ENCODE measurements at regions not wholly inside any gene's neighbourhood (a gene's known extent, or its start where the extent isn't known, plus 50 kb on each side); places are given as distances from the start of the nearest gene placed in this dataset.

GRCh38 chr2:8623576-8623957, 58.3 kb upstream of the ID2 start:
- H3K4me1 Mint-ChIP-seq (ENCODE audit: low read depth, unreplicated experiment), result peaks cover 49% of the 10 kb centered on the region
- H3K4me1 ChIP-seq, result peaks cover 75% of the 10 kb centered on the region
- intact Hi-C loops (cut with micrococcal nuclease; ENCODE audit: unreplicated experiment), result loop anchor here (10.0 kb wide), 1 partner anchor 499 kb away; no protein-coding TSS in a partner anchor

GRCh38 chr2:8623958-8624591, 57.8 kb upstream of the ID2 start:
- BruUV-seq (replicated peaks), result no TSS peak
- peaks cover 49% of the 10 kb centered on the region for H3K4me1 Mint-ChIP-seq (ENCODE audit: low read depth, unreplicated experiment)
- no peak overlapping the region for H3K4me3 Mint-ChIP-seq (ENCODE audit: unreplicated experiment)
- peak overlapping the region; percentile 31 for H3K27ac Mint-ChIP-seq (ENCODE audit: unreplicated experiment)
- intact Hi-C loops (cut with micrococcal nuclease; ENCODE audit: unreplicated experiment), result loop anchor here (10.0 kb wide), 1 partner anchor 499 kb away; no protein-coding TSS in a partner anchor
- no peaks in the 10 kb centered on the region for H3K27me3 Mint-ChIP-seq (ENCODE audit: insufficient read depth, unreplicated experiment)
- H3K36me3 ChIP-seq (ENCODE audit: control insufficient read depth, insufficient read depth, low read length), result no peaks in the 10 kb centered on the region
- POLR2A ChIA-PET, result interaction anchor here (2.4 kb wide), 1 partner anchor 57 kb away, joined by 36 read pairs; the partner anchor contains the start of gene ID2
- no peaks in the 10 kb centered on the region for H3K9me3 ChIP-seq
- no peaks in the 10 kb centered on the region for H3K27me3 ChIP-seq (replicated peaks; ENCODE audit: control insufficient read depth, insufficient read depth, low read length)
- peak in 1 of 2 experiments; percentile 40 for DNase-seq
- H3K9me3 Mint-ChIP-seq (ENCODE audit: unreplicated experiment), result peaks cover 12% of the 10 kb centered on the region
- CTCF ChIA-PET, result interaction anchor here (1.3 to 1.7 kb wide), 2 partner anchors 19 to 57 kb away, joined by 3 to 13 read pairs; partner anchors contain the start of gene ID2
- no peaks in the 10 kb centered on the region for H3K36me3 Mint-ChIP-seq (ENCODE audit: insufficient read depth, unreplicated experiment)
- TF ChIP-seq CTCF (IDR thresholded peaks at IDR 0.05; ENCODE audit: insufficient read depth in 1 of 2, low read depth in 1 of 2, low read length in 1 of 2, severe bottlenecking in 1 of 2, unreplicated experiment in 1 of 2), result no peak
- no peak overlapping the region for H3K4me3 ChIP-seq (ENCODE audit: low read depth, low read length)
- peaks cover 79% of the 10 kb centered on the region for H3K4me1 ChIP-seq

More at GRCh38 chr2:8623576-8623957, 58.3 kb upstream of the ID2 start:
- Histone ChIP-seq H3K4me3 (ENCODE audit: low read depth, low read length) (no peak overlapping the region), H3K9me3 (no peaks in the 10 kb centered on the region), H3K27me3 (replicated peaks; ENCODE audit: control insufficient read depth, insufficient read depth, low read length) (no peaks in the 10 kb centered on the region), H3K36me3 (ENCODE audit: control insufficient read depth, insufficient read depth, low read length) (no peaks in the 10 kb centered on the region)
- POLR2A ChIA-PET, result interaction anchor here (2.4 kb wide), 1 partner anchor 57 kb away, joined by 36 read pairs; the partner anchor contains the start of gene ID2
- Mint-ChIP-seq H3K27ac (ENCODE audit: unreplicated experiment) (peak overlapping the region; percentile 31), H3K27me3 (ENCODE audit: insufficient read depth, unreplicated experiment) (no peaks in the 10 kb centered on the region), H3K4me3 (ENCODE audit: unreplicated experiment) (no peak overlapping the region), H3K36me3 (ENCODE audit: insufficient read depth, unreplicated experiment) (no peaks in the 10 kb centered on the region), H3K9me3 (ENCODE audit: unreplicated experiment) (peaks cover 12% of the 10 kb centered on the region)
- CTCF ChIA-PET, result interaction anchor here (1.3 kb wide), 1 partner anchor 19 kb away, joined by 3 read pairs; no protein-coding TSS in a partner anchor
- peak in 1 of 2 experiments; percentile 15 for DNase-seq
- BruUV-seq (replicated peaks), result no TSS peak
- no peak for TF ChIP-seq CTCF (IDR thresholded peaks at IDR 0.05; ENCODE audit: insufficient read depth in 1 of 2, low read depth in 1 of 2, low read length in 1 of 2, severe bottlenecking in 1 of 2, unreplicated experiment in 1 of 2)

GRCh38 chr2:8624855-8625398, 56.9 kb upstream of the ID2 start:
- no peaks in the 10 kb centered on the region for H3K27me3 ChIP-seq (replicated peaks; ENCODE audit: control insufficient read depth, insufficient read depth, low read length)
- Mint-ChIP-seq H3K9me3 (ENCODE audit: unreplicated experiment) (peaks cover 7% of the 10 kb centered on the region), H3K4me3 (ENCODE audit: unreplicated experiment) (peak overlapping the region; percentile 38), H3K27ac (ENCODE audit: unreplicated experiment) (peak overlapping the region; percentile 31), H3K4me1 (ENCODE audit: low read depth, unreplicated experiment) (peaks cover 44% of the 10 kb centered on the region), H3K27me3 (ENCODE audit: insufficient read depth, unreplicated experiment) (no peaks in the 10 kb centered on the region), H3K36me3 (ENCODE audit: insufficient read depth, unreplicated experiment) (no peaks in the 10 kb centered on the region)
- no peaks in the 10 kb centered on the region for H3K36me3 ChIP-seq (ENCODE audit: control insufficient read depth, insufficient read depth, low read length)
- no peak for TF ChIP-seq CTCF (IDR thresholded peaks at IDR 0.05; ENCODE audit: insufficient read depth in 1 of 2, low read depth in 1 of 2, low read length in 1 of 2, severe bottlenecking in 1 of 2, unreplicated experiment in 1 of 2)
- no peak overlapping the region for H3K4me3 ChIP-seq (ENCODE audit: low read depth, low read length)
- H3K4me1 ChIP-seq, result peaks cover 88% of the 10 kb centered on the region
- intact Hi-C loops (cut with micrococcal nuclease; ENCODE audit: unreplicated experiment), result loop anchor here (1.0 to 10.0 kb wide), 4 partner anchors 16 to 500 kb away; no protein-coding TSS in a partner anchor
- H3K9me3 ChIP-seq, result no peaks in the 10 kb centered on the region
- DNase-seq, result peak; percentile 81 to 90
- CTCF ChIA-PET, result interaction anchor here (1.0 to 1.7 kb wide), 3 partner anchors 20 to 56 kb away, joined by 3 to 13 read pairs (median 4); partner anchors contain the start of gene ID2
- POLR2A ChIA-PET, result interaction anchor here (0.6 to 2.4 kb wide), 3 partner anchors 16 to 149 kb away, joined by 3 to 36 read pairs (median 3); partner anchors contain the start of gene ID2
- no TSS peak for BruUV-seq (replicated peaks)

All from Caco-2 (cell line).